ENCODE measurements at regions not wholly inside any gene's neighbourhood (a gene's known extent, or its start where the extent isn't known, plus 50 kb on each side); places are given as distances from the start of the nearest gene placed in this dataset.

GRCh38 chr5:174381241-174381640 is 335.7 kb downstream of the NSG2 start:
- Histone ChIP-seq H3K27ac (ENCODE audit: insufficient read depth, low read depth, low read length) (no peak overlapping the region), H3K4me3 (replicated peaks in 1 of 3; ENCODE audit: insufficient read depth in 1 of 3, low read depth in 1 of 3, low read length in 3 of 3) (no peak overlapping the region), H3K9ac (replicated peaks; ENCODE audit: extremely low read depth, insufficient read depth, low read length) (no peak overlapping the region), H3K36me3 (ENCODE audit: control insufficient read depth in 2 of 2, extremely low read depth in 1 of 2, insufficient read depth in 2 of 2, low read length in 2 of 2) (no peaks in the 10 kb centered on the region), H2AFZ (ENCODE audit: low read depth, low read length) (no peak overlapping the region), H3K27me3 (ENCODE audit: control insufficient read depth in 2 of 2, insufficient read depth in 2 of 2, low read length in 2 of 2) (no peaks in the 10 kb centered on the region), H4K20me1 (replicated peaks; ENCODE audit: control insufficient read depth, extremely low read depth, insufficient read depth, low read length) (no peaks in the 10 kb centered on the region), H3K9me1 (replicated peaks; ENCODE audit: control insufficient read depth, extremely low read depth, insufficient read depth, low read length) (no peaks in the 10 kb centered on the region), H3K4me1 (ENCODE audit: control insufficient read depth, extremely low read depth, insufficient read depth, low read length) (no peaks in the 10 kb centered on the region), H3K9me3 (replicated peaks; ENCODE audit: control insufficient read depth, insufficient read depth, low read length) (no peaks in the 10 kb centered on the region), H3K4me2 (ENCODE audit: insufficient read depth, low read length) (no peak overlapping the region), H3K79me2 (ENCODE audit: control insufficient read depth, insufficient read depth, low read length) (no peaks in the 10 kb centered on the region)
- DNase-seq (ENCODE audit: low read depth, low spot score) (no peak), FAIRE-seq (no peak)
- CTCF ChIA-PET: no interaction called here
- intact Hi-C loops (cut with micrococcal nuclease): no loop called here
- POLR2A ChIA-PET: no interaction called here
- TF ChIP-seq JUN (IDR thresholded peaks at IDR 0.05; ENCODE audit: borderline replicate concordance, insufficient read depth, insufficient read length, low read depth) (no peak), MAX (IDR thresholded peaks at IDR 0.05; ENCODE audit: insufficient read depth, insufficient read length) (no peak), GATA2 (IDR thresholded peaks at IDR 0.05; ENCODE audit: insufficient read depth, insufficient read length, low read depth, low read length) (no peak)
- no TSS peak for BruUV-seq (replicated peaks)
- dilution Hi-C loops (cut with MboI; ENCODE audit: extremely low pct_ligation_motif_present, low sequenced_read_pairs): no loop called here

- DNase-seq (ENCODE audit: low read depth, low spot score) (no peak), FAIRE-seq (no peak)
- dilution Hi-C loops (cut with MboI; ENCODE audit: extremely low pct_ligation_motif_present, low sequenced_read_pairs): no loop called here
- ChIA-PET POLR2A (no interaction called here), CTCF (no interaction called here)
- no peaks in the 10 kb centered on the region for H3K27me3 ChIP-seq (ENCODE audit: control insufficient read depth in 2 of 2, insufficient read depth in 2 of 2, low read length in 2 of 2)
- no TSS peak for BruUV-seq (replicated peaks)
- H3K9ac ChIP-seq (replicated peaks; ENCODE audit: extremely low read depth, insufficient read depth, low read length): no peak overlapping the region
- TF ChIP-seq POLR2A (IDR thresholded peaks at IDR 0.05; ENCODE audit: low read depth, low read length): no peak
- no peak for TF ChIP-seq MYC (IDR thresholded peaks at IDR 0.05; ENCODE audit: low read depth, low read length)
- TF ChIP-seq GATA2 (IDR thresholded peaks at IDR 0.05; ENCODE audit: insufficient read depth, insufficient read length, low read depth, low read length): no peak
- no peak for TF ChIP-seq EZH2 (IDR thresholded peaks at IDR 0.05; ENCODE audit: borderline replicate concordance, low read depth, low read length, severe bottlenecking)
- no peak for TF ChIP-seq CTCF (IDR thresholded peaks at IDR 0.05; ENCODE audit: extremely low read depth in 1 of 2, insufficient read depth in 1 of 2, low read depth in 1 of 2, low read length in 2 of 2)
- no peak for TF ChIP-seq POLR2AphosphoS5 (IDR thresholded peaks at IDR 0.05; ENCODE audit: insufficient read depth, low read depth, low read length)
- TF ChIP-seq FOS (IDR thresholded peaks at IDR 0.05; ENCODE audit: borderline replicate concordance, insufficient read depth, low read length): no peak
- TF ChIP-seq JUN (IDR thresholded peaks at IDR 0.05; ENCODE audit: borderline replicate concordance, insufficient read depth, insufficient read length, low read depth): no peak
- no peaks in the 10 kb centered on the region for H3K9me1 ChIP-seq (replicated peaks; ENCODE audit: control insufficient read depth, extremely low read depth, insufficient read depth, low read length)
- no peak overlapping the region for H3K27ac ChIP-seq (ENCODE audit: insufficient read depth, low read depth, low read length)
- H3K4me3 ChIP-seq (replicated peaks in 1 of 3; ENCODE audit: insufficient read depth in 1 of 3, low read depth in 1 of 3, low read length in 3 of 3): no peak overlapping the region
- H4K20me1 ChIP-seq (replicated peaks; ENCODE audit: control insufficient read depth, extremely low read depth, insufficient read depth, low read length): no peaks in the 10 kb centered on the region
- H3K4me1 ChIP-seq (ENCODE audit: control insufficient read depth, extremely low read depth, insufficient read depth, low read length): no peaks in the 10 kb centered on the region
- intact Hi-C loops (cut with micrococcal nuclease): no loop called here
- no peaks in the 10 kb centered on the region for H3K9me3 ChIP-seq (replicated peaks; ENCODE audit: control insufficient read depth, insufficient read depth, low read length)
- no peak overlapping the region for H2AFZ ChIP-seq (ENCODE audit: low read depth, low read length)
- no peak overlapping the region for H3K4me2 ChIP-seq (ENCODE audit: insufficient read depth, low read length)
- no peaks in the 10 kb centered on the region for H3K36me3 ChIP-seq (ENCODE audit: control insufficient read depth in 2 of 2, extremely low read depth in 1 of 2, insufficient read depth in 2 of 2, low read length in 2 of 2)
- no peaks in the 10 kb centered on the region for H3K79me2 ChIP-seq (ENCODE audit: control insufficient read depth, insufficient read depth, low read length)
Measured at GRCh38 chr5:174383210-174384167, 338.0 kb downstream of the NSG2 start.
